ENCODE measurements at regions not wholly inside any gene's neighbourhood (a gene's known extent, or its start where the extent isn't known, plus 50 kb on each side); places are given as distances from the start of the nearest gene placed in this dataset.

- ChIA-PET CTCF (no interaction called here), POLR2A (no interaction called here)
- no peak for DNase-seq (ENCODE audit: extremely low spot score)
- TF ChIP-seq PKNOX1 (IDR thresholded peaks at IDR 0.05) (no peak), FOXK2 (IDR thresholded peaks at IDR 0.05) (no peak), CTBP1 (IDR thresholded peaks at IDR 0.05; ENCODE audit: borderline replicate concordance) (no peak), TARDBP (IDR thresholded peaks at IDR 0.05) (no peak), SP1 (IDR thresholded peaks at IDR 0.05) (no peak), ELF4 (IDR thresholded peaks at IDR 0.05) (no peak), FOXA1 (IDR thresholded peaks at IDR 0.05) (no peak), ZNF384 (IDR thresholded peaks at IDR 0.05) (no peak), NFRKB (IDR thresholded peaks at IDR 0.05) (no peak), FOXM1 (IDR thresholded peaks at IDR 0.05; ENCODE audit: borderline replicate concordance) (no peak), SUZ12 (IDR thresholded peaks at IDR 0.05) (no peak)
Measured at GRCh38 chr1:208556461-208556860, 312.3 kb upstream of the PLXNA2 start.

GRCh38 chr1:208557046-208557722, 313.0 kb upstream of the PLXNA2 start:
- ChIA-PET CTCF (no interaction called here), POLR2A (no interaction called here)
- DNase-seq (ENCODE audit: extremely low spot score) = no peak
- no peak for TF ChIP-seq SP1 (IDR thresholded peaks at IDR 0.05)
- TF ChIP-seq FOXM1 (IDR thresholded peaks at IDR 0.05; ENCODE audit: borderline replicate concordance) = no peak
- TF ChIP-seq ELF4 (IDR thresholded peaks at IDR 0.05) = no peak
- TF ChIP-seq FOXA1 (IDR thresholded peaks at IDR 0.05) = no peak
- no peak for TF ChIP-seq CTBP1 (IDR thresholded peaks at IDR 0.05; ENCODE audit: borderline replicate concordance)
- no peak for TF ChIP-seq HDGF (IDR thresholded peaks at IDR 0.05; ENCODE audit: borderline replicate concordance)
- TF ChIP-seq L3MBTL2 (conservative IDR thresholded peaks at IDR 0.05) = no peak
- no peak for TF ChIP-seq LEF1 (IDR thresholded peaks at IDR 0.05; ENCODE audit: borderline replicate concordance)
- TF ChIP-seq FOXK2 (IDR thresholded peaks at IDR 0.05) = no peak
- no peak for TF ChIP-seq ZNF384 (IDR thresholded peaks at IDR 0.05)
- TF ChIP-seq SUZ12 (IDR thresholded peaks at IDR 0.05) = no peak
- TF ChIP-seq BHLHE40 (IDR thresholded peaks at IDR 0.05; ENCODE audit: borderline replicate concordance) = no peak
- no peak for TF ChIP-seq TARDBP (IDR thresholded peaks at IDR 0.05)
- no peak for TF ChIP-seq NFRKB (IDR thresholded peaks at IDR 0.05)

GRCh38 chr1:208557723-208558094, 313.5 kb upstream of the PLXNA2 start:
- ChIA-PET CTCF (no interaction called here), POLR2A (no interaction called here)
- DNase-seq (ENCODE audit: extremely low spot score) = no peak
- TF ChIP-seq SUZ12 (IDR thresholded peaks at IDR 0.05) = no peak
- no peak for TF ChIP-seq FOXM1 (IDR thresholded peaks at IDR 0.05; ENCODE audit: borderline replicate concordance)
- no peak for TF ChIP-seq BHLHE40 (IDR thresholded peaks at IDR 0.05; ENCODE audit: borderline replicate concordance)
- no peak for TF ChIP-seq HDGF (IDR thresholded peaks at IDR 0.05; ENCODE audit: borderline replicate concordance)

- ChIA-PET CTCF (no interaction called here), POLR2A (no interaction called here)
- DNase-seq (ENCODE audit: extremely low spot score) = no peak
- no peak for TF ChIP-seq SUZ12 (IDR thresholded peaks at IDR 0.05)
- no peak for TF ChIP-seq ZNF384 (IDR thresholded peaks at IDR 0.05)
- no peak for TF ChIP-seq BHLHE40 (IDR thresholded peaks at IDR 0.05; ENCODE audit: borderline replicate concordance)
- TF ChIP-seq NFRKB (IDR thresholded peaks at IDR 0.05) = no peak
- TF ChIP-seq FOXA1 (IDR thresholded peaks at IDR 0.05) = no peak
- TF ChIP-seq FOXK2 (IDR thresholded peaks at IDR 0.05) = no peak
- no peak for TF ChIP-seq FOXM1 (IDR thresholded peaks at IDR 0.05; ENCODE audit: borderline replicate concordance)
- TF ChIP-seq HDGF (IDR thresholded peaks at IDR 0.05; ENCODE audit: borderline replicate concordance) = no peak
- TF ChIP-seq ELF4 (IDR thresholded peaks at IDR 0.05) = no peak
- TF ChIP-seq L3MBTL2 (conservative IDR thresholded peaks at IDR 0.05) = no peak
- TF ChIP-seq CTBP1 (IDR thresholded peaks at IDR 0.05; ENCODE audit: borderline replicate concordance) = no peak
- no peak for TF ChIP-seq SP1 (IDR thresholded peaks at IDR 0.05)
- no peak for TF ChIP-seq LEF1 (IDR thresholded peaks at IDR 0.05; ENCODE audit: borderline replicate concordance)
- no peak for TF ChIP-seq ARNT (IDR thresholded peaks at IDR 0.05)
- TF ChIP-seq TARDBP (IDR thresholded peaks at IDR 0.05) = no peak
- no peak for TF ChIP-seq PKNOX1 (IDR thresholded peaks at IDR 0.05)
Measured at GRCh38 chr1:208559597-208560329, 315.6 kb upstream of the PLXNA2 start.

- CTCF ChIA-PET = no interaction called here
- no peak for TF ChIP-seq TARDBP (IDR thresholded peaks at IDR 0.05)
- no peak for TF ChIP-seq CTBP1 (IDR thresholded peaks at IDR 0.05; ENCODE audit: borderline replicate concordance)
- no peak for TF ChIP-seq FOXK2 (IDR thresholded peaks at IDR 0.05)
- no peak for TF ChIP-seq LEF1 (IDR thresholded peaks at IDR 0.05; ENCODE audit: borderline replicate concordance)
- TF ChIP-seq FOXM1 (IDR thresholded peaks at IDR 0.05; ENCODE audit: borderline replicate concordance) = no peak
- TF ChIP-seq BHLHE40 (IDR thresholded peaks at IDR 0.05; ENCODE audit: borderline replicate concordance) = no peak
- no peak for TF ChIP-seq FOXA1 (IDR thresholded peaks at IDR 0.05)
- TF ChIP-seq NFRKB (IDR thresholded peaks at IDR 0.05) = no peak
- no peak for TF ChIP-seq SUZ12 (IDR thresholded peaks at IDR 0.05)
- TF ChIP-seq ARNT (IDR thresholded peaks at IDR 0.05) = no peak
- no peak for TF ChIP-seq ZNF384 (IDR thresholded peaks at IDR 0.05)
- no peak for TF ChIP-seq L3MBTL2 (conservative IDR thresholded peaks at IDR 0.05)
- no peak for TF ChIP-seq PKNOX1 (IDR thresholded peaks at IDR 0.05)
- no peak for TF ChIP-seq ELF4 (IDR thresholded peaks at IDR 0.05)
- no peak for TF ChIP-seq SP1 (IDR thresholded peaks at IDR 0.05)
- no peak for TF ChIP-seq HDGF (IDR thresholded peaks at IDR 0.05; ENCODE audit: borderline replicate concordance)
- DNase-seq (ENCODE audit: extremely low spot score) = no peak
- POLR2A ChIA-PET = no interaction called here
Measured at GRCh38 chr1:208562151-208562960, 318.2 kb upstream of the PLXNA2 start.
